ENCODE measurements at regions not wholly inside any gene's neighbourhood (a gene's known extent, or its start where the extent isn't known, plus 50 kb on each side); places are given as distances from the start of the nearest gene placed in this dataset.

DNA sequence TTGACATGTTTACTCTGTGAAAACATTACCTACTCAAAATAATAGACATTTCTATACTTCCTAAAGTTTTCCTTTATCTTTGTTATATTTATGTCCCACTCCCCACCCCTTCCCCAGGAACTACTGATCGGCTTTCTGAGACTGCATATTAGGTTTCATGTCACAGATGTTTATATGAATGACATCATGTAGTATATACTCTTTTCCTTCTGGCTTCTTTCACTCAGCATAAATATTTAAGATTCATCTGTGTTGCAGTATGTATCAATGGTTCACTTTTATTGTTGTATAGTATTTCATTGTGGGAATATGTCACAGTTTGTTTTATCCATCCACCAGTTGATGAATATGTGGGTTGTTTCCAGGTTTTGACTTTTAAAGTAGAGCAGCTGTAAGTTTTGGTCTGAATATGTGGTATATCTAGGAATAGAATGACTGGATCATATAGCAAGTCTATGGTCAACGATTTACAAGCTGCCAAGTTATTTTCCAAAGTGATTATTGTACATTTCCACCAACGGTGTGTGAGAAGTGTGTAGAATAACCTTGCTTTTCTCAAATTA is 73.8 kb upstream of the CAV2 start:
- no peak for DNase-seq

DNA sequence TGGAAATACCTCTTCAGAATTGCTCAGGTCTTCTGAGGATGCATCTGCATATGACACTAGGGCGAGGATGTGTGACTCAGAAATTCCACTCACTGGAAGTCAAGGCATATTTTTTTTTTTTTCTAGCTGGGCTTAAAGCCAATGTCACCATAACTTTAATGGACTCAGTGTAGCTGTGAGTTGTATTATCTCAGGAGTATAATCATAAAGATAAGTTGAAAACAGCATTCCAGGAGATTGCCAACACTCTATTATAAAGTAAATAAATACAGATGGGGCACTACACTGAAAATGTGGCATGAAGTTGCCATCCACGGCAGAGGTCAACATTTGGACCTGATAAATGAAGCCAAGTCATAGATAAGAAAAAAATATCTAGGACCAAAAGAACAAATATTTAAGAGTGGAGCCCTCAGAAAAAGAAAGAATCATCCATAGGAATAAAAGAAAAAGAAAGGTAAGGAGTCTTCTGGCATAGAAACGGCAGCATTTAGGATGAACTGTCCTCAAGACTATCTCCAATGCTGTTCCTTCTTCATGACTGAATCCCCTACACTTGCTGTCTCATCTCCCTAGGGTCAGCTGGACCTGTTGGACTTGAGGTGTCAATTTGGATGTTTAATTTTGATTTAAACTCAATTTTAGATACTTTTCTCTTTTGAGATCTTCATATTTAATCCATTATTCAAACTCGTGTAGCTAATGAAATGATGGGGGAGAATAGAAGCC is 72.9 kb upstream of the CAV2 start:
- no peak for DNase-seq

DNA sequence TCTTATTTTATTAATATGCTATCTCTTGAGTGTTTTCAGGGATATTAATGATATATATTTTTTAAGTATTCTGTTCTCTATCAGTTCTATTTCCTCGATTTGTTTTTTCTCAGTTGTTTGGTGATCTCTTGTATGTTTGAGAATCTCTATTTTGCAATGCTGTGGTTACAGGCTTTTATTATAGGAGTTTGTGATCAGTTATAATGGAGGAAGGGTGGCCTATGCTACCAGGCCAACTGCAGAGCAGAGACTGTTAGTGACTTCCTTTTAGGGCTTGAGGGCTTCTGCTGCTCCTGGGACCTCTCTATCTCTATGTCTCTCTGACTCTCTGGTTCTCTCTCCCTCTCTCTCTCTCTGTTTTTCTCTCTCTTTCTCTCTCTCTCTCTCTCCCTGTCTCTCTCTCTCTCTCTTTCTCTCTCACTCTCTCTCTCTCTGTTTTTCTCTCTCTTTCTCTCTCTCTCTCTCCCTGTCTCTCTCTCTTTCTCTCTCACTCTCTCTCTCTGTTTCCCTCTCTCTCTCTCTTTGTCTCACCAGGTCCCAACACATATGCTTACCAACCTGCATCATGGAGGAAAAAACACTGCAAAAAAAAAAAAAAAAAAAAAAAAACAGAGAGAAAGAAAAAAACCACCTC is 69.4 kb upstream of the CAV2 start:
- no peak for DNase-seq

DNA sequence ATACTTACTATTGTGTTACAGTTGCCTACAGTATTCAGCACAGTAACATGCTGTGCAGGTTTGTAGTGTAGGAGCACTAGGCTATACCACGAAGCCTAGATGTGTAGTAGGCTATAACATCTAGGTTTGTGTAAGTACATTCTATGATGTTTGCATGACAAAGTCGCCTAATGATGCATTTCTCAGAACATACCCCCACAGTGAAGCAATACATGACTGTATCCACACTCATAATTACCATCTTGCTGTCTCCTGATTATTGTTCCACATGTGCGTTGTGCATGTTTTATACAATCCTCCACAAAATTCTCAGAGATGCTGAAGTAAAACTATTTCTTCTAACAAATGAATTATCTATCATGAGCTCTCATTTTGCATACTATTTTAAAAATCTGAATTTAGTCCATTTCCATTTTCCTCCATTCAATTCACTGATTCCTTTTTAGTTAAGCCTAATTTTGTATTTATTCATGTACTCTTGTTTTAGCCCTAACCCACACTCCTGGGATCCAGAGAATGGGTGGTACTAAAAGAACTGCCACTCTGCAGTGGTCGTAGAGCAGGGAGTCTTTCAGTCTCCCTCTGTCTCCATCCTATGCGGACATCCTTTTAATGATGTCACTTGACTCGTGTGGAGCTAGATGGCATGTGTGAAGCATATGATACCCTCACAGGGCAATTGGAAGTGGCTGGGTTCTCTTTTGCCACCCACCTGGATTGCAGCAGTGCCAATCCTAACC is 67.6 kb upstream of the CAV2 start:
- DNase-seq: no peak

DNA sequence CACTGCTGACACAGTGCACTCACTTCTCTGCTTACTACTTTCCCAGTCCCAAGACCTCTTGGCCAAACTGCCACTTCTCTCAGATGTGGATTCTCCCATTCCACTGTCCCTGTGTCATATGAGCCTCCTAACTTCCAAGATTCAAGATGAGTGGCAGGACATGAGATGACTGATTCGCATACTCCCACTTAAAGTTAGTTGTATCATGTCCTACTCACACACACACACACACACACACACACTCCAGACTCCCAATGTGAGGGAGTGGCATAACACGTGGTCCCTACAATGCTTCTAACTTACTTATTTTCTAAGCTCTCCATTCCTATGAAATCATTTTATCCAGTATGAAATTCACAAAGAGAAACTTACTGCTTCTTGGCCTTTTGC is 67.0 kb upstream of the CAV2 start:
- DNase-seq: no peak

DNA sequence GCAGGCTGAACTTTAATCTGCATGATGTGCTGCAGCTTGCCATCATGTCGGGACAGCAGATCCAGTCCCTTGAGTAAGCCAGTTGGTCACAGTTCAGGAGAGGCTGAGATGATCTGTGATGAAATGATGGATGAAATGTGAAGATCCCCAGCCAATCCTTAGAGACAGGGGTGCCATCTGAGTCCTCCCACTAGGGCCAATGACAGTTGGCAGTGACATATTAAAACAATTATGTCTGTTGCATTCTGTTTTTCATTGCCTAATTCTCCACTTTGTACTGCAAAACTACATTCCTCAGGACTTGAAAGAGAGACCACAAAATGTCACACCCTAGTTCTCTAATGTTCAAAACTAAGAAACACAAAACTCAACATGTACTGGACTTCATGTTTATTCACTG is 66.3 kb upstream of the CAV2 start:
- no peak for DNase-seq

DNA sequence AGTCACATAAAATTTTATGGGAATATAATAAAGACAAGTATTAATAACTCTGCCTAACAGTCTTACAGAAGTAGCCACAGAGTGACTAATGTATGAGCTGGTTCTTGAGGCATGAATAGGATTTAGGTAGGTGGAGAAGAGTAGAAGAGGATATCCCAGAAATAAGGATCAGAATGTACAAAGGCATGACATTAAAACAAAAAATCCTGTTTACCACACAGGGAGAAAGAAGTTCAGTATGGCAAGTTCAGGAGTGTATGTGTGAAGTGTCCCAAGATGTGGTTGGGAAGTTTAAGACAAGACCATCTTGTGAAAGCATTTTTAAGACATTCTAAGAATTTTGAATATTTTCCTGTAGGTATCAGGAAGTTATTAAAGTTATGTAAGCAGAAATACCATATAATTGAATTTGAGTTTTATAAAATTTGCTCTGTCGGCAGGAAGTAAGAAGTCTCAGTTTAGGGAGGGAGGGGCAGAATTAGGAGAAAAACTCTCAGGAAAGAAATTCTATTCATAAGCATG is 64.7 kb upstream of the CAV2 start:
- no peak for DNase-seq

DNA sequence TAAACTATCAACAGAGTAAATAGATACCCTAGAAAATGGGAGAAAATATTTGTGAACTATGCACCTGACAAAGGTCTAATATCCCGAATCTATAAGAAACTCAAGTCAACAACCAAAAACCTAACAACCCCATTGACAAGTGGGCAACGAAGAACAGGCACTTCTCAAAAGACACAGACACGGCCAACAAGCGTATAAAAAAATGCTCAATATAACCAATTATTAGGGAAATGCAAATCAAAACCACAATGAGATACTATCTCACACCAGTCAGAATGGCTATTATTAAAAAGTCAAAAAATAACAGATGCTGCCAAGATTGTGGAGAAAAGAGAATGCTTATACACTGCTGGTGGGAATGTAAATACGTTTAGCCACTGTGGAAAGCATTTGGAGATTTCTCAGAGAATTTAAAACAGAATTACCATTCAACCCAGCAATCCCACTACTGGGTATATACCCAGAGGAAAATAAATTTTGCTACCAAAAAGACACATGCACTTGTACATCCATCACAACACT is 63.2 kb upstream of the CAV2 start:
- no peak for DNase-seq

DNA sequence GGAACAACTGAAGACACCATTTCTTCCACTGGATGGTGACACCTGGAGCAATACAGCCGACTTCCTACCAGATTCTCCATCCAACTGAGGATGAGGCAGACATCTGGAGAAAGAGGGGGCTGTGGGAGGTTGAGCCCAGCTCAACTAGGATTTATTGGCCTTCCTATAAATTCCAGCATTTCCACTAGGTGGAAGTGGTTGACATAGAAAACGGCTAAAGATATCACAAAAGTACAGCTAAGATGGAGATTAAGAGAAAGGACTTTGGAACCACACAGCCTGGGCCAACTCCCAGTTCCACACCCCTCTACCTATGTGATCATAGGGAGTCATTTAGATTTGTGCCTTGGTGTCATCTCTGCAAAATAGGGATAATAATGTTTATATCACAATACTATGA is 61.3 kb upstream of the CAV2 start:
- DNase-seq: no peak

DNA sequence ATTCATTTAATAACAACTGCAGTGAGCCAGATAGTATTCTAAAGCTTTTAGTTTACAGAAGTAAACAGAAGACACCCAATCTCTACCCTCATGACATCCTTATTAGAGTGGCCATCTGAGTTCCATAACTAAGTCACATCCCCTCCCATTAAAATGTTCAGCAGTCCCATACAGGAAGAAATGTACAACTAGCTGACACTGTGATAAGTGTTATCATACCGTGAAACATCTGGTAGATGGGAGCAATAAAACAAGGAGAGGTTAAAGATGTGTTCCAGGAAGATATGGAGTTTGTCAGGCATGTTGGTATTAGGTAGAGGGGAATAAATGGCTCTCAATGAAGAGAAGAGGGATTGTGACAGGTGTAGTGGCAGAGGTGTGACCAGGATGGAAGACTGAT is 60.5 kb upstream of the CAV2 start:
- DNase-seq: no peak

DNA sequence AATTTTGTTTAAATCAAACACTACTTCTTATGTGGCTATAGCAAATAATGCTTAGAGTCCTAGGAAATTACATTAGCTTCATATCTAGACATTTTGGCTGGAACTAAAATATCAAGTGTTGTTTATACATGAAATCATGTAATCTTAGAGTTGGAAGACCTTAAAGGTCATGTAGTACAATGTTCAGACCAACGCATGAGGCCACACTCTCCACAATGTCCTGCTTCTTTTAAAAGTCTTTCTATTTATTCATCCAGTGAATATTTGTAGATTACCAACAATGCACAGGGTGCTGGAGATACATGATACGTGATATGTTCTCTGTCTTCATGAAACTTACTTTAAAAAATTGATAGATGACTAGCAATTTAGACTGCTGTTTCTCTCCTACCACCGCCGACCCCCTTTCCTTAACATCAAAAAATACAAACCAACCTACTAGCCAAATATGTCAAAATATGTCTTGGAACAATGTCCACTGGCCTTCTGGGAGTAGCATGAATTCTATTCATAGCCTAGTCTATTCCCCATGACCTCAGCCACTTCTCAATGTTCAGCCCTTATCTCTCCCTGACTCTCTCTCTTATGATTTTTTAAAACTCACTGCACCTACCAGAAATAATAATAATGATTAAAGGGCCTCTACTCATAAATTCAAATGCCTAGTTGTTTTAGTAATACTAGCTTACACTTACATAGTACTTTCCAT is 59.5 kb upstream of the CAV2 start:
- DNase-seq: no peak

DNA sequence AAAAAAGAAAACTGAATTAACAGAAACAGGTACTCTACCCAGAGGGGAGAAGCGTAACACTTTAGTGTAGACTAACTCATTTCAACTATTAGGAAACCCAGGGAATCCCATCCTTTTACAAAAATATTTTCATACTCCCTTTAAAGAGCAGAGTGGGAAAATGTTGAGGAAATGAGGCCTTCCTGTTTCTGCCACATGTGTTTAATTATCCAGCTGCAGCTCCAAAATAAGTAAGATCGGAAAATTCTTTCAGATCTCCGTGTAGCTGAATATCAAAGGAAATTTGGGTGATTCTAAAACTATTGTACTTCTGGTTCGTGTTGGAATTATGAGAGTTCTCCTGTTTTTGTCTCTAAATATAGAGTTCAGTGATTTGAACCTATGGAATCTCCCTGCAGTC is 58.0 kb upstream of the CAV2 start:
- no peak for DNase-seq

DNA sequence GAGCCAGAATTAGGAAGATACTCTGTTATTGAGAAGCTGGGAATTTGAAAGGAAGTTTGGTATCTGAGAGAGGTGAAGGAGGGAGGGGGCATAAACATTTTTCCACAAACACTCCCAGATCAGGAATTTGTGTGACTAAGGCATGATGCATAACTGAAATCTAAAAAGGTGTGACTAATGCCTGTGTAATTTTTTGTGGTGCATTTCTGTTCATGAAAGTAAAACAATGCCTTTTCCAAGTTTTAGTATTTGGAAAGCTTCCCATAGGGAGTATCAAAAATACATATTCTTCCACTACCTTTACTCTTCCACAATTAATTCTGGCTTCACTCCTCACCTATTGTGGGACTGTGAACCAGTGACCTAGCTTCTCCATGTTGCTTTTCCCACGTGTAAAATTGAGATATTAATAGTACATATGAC is 56.4 kb upstream of the CAV2 start:
- DNase-seq: no peak

DNA sequence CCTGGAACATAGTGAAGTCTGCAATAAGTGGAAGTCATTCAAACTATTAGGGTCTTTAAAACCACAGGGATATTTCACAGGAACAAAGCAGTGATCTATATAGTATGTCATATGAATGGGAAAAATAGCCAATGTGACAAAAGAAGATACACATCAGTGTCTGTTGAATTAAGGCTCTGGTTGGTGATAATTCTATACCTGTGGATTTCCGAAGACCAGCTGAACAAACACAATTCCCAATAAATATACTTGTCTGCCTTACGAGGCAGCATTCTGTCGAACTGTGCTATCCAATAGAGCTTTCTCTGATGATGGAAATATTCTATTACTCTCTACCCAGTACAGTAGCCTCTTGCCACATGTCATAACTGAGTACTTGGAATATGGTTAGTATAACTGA is 55.9 kb upstream of the CAV2 start:
- no peak for DNase-seq

DNA sequence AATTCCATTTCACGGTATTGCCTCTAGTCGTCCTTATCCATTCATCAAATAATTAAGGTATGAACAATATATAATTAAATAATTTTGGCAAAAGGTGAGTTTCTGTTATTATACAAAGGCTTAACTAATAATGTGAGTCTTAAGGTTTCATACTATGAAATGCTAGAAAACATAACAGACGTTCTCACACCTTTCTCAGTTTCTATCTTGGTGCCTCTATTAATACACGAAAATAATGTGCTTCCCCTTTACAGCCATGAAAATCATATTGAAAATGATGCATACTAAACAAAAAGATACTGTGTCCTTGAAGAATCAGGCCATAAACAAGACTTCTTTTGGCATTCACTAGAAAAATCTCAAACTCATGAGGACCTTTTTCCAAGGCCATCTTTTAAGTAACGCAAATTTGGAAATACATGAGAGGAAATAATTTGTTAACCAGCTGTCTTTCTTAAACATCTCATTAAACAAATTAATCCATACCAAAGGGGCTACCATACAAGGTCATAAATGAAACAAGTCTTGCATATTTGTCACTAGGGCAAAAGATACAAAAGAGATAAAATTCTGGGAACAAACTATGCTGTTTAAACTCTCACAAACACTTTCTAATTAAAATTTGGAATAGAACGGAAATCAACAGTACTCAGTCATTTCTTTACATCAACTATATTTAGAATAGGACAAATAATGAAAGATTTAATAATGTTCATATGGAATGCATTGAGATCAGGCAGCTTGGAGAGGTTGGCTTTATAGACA is 53.9 kb upstream of the CAV2 start:
- DNase-seq: no peak

DNA sequence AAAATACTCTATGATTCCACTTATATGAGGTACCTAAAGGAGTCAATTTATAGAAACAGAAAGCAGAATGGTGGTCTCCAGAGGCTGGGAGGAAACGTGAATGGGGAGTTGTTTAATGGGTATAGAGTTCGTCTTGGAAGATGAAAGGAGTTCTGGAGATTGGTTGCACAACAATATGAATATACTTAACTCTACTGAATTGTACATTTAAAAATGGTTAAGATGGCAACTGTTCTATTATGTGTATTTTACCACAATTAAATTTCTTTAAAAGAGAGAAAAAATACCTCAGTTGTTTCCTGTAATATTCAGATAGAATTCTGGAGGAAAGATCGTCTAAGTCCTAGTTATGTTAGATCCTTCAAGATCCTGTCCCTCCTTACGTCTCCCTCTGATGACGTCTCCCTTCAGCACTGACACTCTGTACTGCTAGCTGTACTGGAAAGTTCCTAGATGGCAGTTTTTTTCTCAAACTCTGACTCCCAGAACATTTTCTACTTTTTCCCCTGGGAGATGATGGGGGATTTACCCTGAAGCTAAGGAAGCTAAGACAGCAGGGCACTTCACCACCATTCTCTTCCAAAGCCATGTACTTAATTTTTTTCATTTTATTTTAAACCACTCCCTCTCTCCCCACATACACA is 53.2 kb upstream of the CAV2 start:
- DNase-seq: no peak

DNA sequence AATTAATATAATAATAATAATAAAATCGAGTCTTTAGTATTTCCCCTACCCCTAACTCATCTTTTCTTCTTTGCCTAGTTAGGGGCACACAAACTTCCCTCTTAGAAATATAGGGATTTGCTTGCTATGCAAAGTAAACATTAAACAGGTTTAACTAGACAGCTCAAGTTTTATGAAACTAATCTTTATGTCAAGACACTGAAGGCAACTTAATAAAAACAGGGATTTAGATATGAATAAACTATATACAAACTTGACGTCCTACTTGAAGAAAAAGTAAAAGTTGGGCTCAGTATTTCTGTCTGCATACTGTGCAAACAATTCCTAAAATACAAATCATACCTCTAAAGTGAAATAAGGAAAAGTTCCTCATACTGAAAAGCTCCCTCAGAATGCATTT is 52.1 kb upstream of the CAV2 start:
- DNase-seq: no peak

DNA sequence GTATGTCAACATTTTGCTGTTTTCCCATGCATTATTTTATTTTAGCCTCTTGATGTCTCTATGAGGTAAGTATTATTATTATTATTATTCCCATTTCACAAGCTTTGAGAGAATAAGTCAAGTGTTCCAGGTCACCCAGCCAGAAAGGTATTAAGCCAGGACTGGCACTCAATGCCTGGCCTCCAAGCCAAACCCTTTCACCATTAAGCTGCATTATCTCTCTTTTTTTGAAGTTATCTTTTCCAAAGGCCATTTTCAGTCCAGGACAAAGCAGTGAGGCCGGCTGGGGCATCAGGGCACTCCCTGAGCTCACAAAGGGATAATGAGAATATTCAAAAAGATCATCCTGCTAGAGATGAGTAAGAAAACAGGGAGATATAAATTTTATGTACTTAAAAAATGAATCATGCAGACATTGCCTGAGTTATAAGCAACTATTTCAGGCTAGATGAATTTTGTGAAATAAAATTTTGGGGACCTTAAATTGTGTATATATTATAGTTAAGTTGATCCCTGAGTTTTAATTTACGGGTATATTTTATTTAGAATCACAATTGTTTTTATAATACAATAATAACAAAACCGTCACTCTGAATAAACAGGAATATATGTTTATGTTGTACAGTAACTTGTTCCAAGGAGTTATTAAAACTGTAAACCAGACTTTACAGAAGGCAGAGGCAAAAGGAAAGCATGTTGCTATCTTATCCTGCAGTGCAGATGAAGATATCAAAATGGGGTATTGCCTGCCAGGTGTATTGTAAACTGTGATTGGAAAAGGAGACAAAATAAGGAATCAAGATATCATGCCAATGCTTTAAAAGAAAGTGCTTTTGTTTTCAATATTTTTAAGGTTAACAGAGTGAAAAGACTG is 51.3 kb upstream of the CAV2 start:
- no peak for DNase-seq

DNA sequence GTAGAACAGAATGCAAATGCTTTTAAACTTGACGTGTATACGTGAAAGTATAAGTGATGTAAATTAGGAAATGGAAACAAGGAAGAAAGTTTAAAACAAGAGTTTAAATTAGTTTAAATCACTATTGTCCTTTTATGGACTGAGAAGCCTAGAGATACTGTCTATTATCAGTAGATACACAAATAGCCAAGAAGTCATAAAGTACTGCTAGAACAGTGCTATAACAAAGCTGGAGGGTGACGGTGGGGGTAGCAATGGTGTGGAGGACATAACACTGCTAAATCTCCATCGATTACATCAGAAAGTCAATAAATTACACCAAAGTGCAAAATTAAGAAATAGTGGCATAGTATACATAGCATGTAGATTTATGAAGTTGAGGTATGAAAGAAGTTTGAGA is 50.1 kb upstream of the CAV2 start:
- no peak for DNase-seq

All from NCI-H526 (cell line).